ENCODE measurements at regions not wholly inside any gene's neighbourhood (a gene's known extent, or its start where the extent isn't known, plus 50 kb on each side); places are given as distances from the start of the nearest gene placed in this dataset.

DNA sequence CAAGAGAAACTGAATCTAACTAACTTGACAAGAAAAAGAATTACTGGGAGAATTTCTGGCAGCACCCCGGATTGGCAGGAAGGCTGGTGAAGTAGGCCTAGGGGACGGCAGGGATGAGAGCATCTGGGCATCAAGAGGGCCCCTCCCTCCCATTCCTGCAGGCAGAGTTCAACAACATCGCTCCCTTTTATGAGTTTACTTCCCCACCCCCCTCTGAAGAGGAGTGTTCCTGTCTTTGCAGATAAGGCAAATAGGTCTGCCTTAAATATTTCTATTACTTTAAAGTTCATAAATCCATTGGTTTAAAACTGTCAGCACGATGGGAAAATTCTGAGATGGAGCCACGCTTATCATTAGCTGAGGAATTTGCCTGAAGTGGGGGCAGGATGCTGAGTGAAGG lies 168.7 kb downstream of the TBX5 start:
- Histone ChIP-seq H3K36me3 (replicated peaks) (no peaks in the 10 kb centered on the region), H3K4me1 (no peaks in the 10 kb centered on the region), H3K27me3 (ENCODE audit: low read depth) (peaks cover 9% of the 10 kb centered on the region; the same call in 1 of the 2 replicates), H3K4me3 (no peak overlapping the region), H3K9me3 (no peaks in the 10 kb centered on the region)
- in situ Hi-C loops (cut with MboI; ENCODE audit: low sequenced_read_pairs): no loop called here
- DNase-seq (ENCODE audit: low spot score in 2 of 2): no peak

DNA sequence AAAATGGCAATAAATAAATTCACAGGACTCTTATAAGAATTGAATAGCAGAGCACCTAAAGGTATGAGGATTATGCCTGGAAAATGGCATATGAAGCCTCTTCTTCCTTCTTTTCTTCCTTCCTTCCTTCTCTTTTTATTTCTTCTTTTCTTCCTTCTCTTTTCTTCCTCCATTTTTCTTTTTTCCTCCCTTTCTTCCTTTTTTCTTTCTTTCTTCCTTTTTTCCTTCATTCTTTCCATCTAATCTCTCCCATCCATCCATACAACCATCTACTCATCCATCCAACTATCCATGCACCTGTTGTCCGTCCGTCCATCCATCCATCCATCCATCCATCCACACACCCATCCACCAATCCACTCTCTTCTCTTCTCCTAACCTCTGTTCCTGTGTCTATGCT lies 173.8 kb downstream of the TBX5 start:
- Histone ChIP-seq H3K36me3 (replicated peaks) (no peaks in the 10 kb centered on the region), H3K4me1 (no peaks in the 10 kb centered on the region), H3K9me3 (no peaks in the 10 kb centered on the region), H3K4me3 (no peak overlapping the region), H3K27me3 (ENCODE audit: low read depth) (peaks cover 6% of the 10 kb centered on the region; the same call in 1 of the 2 replicates)
- in situ Hi-C loops (cut with MboI; ENCODE audit: low sequenced_read_pairs): no loop called here
- DNase-seq (ENCODE audit: low spot score in 2 of 2): no peak

DNA sequence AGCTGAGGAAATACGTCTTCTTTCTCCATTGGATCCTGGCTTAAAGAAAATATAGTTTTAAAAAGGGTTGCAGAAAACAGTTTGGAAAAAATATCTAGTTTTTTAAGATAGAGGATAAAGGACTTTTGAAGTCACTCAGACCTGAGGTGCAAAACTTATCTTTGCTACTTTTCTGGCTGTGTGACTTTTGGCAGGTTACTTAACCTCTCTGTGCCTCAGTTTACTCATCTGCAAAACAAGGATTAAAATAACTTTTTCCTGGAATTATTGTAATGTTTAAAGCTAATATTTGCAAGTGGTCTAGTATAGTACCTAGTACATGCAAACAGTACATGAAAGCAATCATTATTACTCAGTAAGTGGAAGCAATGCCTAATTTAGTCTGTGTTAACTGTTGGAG lies 176.8 kb downstream of the TBX5 start:
- Histone ChIP-seq H3K36me3 (replicated peaks) (no peaks in the 10 kb centered on the region), H3K27me3 (ENCODE audit: low read depth) (peaks cover 16% of the 10 kb centered on the region), H3K9me3 (no peaks in the 10 kb centered on the region), H3K4me1 (no peaks in the 10 kb centered on the region), H3K4me3 (no peak overlapping the region)
- in situ Hi-C loops (cut with MboI; ENCODE audit: low sequenced_read_pairs): no loop called here
- no peak for DNase-seq (ENCODE audit: low spot score in 2 of 2)

DNA sequence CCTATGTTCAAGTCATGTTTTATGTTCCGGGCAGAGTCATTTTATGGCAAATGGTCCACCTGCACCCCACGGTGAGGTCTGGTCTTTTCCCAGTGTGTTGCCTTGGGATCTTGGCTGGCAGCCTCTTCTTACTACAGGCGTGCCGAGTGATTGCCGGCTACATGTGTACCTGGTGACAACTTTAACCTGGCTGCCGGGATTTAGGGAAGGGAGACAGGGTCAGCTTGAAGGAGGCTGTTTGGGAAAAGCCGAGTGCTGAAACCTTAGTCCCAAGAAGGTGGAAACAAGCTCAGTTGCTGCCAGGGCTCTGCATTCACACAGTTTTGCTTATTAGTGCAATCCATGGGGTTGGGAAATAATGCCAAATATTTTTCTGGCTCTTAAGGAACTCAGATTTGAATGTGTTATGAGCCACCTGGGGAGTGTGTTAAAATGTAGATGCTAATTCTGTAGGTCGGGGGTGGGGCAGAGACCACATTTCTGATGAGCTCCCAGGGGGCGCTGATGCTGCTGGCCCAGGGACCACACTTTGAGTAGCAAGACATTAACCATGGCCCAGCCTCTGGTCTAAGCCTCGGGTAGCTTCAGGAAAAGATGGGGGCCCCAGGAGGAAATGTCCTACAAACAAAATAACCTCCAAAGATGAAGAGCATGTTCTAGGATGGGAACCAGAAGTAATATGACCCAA lies 179.6 kb downstream of the TBX5 start:
- in situ Hi-C loops (cut with MboI; ENCODE audit: low sequenced_read_pairs): no loop called here
- Histone ChIP-seq H3K4me3 (no peak overlapping the region), H3K27me3 (ENCODE audit: low read depth) (peaks cover 37% of the 10 kb centered on the region), H3K36me3 (replicated peaks) (no peaks in the 10 kb centered on the region), H3K9me3 (no peaks in the 10 kb centered on the region), H3K4me1 (no peaks in the 10 kb centered on the region)
- peak in 1 of 2 experiments; percentile 19 for DNase-seq (ENCODE audit: low spot score in 2 of 2)

DNA sequence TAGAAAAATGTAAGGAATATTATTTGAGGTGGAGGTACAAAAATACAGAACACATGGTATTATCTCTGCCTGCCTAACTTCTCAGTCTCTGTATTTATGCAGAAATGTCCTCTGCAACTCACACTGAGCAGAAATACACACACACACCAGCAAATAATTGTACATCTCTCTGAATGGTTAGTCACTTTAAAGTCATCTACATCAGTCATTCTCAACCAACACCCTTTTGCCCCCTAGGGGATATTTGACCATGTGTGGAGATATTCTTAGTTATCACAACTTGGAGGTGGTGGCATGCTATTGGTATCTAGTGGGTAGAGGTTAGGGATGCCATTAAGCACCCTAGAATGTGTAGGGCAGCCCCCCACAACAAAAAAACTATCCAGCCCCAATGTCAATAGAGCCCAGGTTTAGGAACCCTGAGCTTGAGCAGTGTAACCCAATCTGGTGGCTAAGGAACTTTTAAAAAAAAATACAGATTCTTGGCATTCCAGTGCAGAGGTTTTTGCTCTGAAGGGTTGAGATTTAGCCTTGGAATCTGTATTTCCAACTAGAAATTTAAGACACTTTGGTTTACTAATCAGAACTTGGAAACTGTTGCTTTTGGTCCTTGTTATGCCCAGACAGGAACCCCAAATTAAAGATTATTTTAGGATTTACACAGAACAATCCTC lies 183.8 kb downstream of the TBX5 start:
- Histone ChIP-seq H3K4me3 (no peak overlapping the region), H3K27me3 (ENCODE audit: low read depth) (peaks cover 35% of the 10 kb centered on the region), H3K36me3 (replicated peaks) (no peaks in the 10 kb centered on the region), H3K9me3 (no peaks in the 10 kb centered on the region), H3K4me1 (no peaks in the 10 kb centered on the region)
- in situ Hi-C loops (cut with MboI; ENCODE audit: low sequenced_read_pairs): no loop called here
- DNase-seq (ENCODE audit: low spot score in 2 of 2): no peak

- in situ Hi-C loops (cut with MboI; ENCODE audit: low sequenced_read_pairs): no loop called here
- Histone ChIP-seq H3K9me3 (no peaks in the 10 kb centered on the region), H3K4me3 (no peak overlapping the region), H3K27me3 (ENCODE audit: low read depth) (peaks cover 35% of the 10 kb centered on the region), H3K4me1 (no peaks in the 10 kb centered on the region), H3K36me3 (replicated peaks) (no peaks in the 10 kb centered on the region)
- no peak for DNase-seq (ENCODE audit: low spot score in 2 of 2)
Measured at GRCh38 chr12:114221136-114221833, 184.7 kb downstream of the TBX5 start.

DNA sequence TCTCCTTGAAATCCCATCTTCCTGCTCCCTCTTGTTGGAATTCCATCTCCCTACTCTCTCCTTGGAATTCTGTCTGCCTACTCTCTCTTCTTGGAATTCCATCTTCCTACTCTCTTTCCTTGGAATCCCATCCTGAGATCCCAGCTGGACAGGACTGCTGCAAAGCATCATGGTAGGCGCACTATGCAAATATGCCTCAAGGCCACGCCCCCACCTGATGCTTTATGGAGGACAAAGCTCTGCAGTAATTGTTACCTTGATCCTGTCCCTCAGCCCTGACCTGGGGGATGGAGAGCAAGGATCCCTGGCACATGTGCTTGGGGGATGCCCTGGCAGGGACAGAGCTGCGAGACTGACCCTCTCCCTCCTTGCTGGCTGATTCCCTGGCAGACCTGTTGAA lies 185.6 kb downstream of the TBX5 start:
- peak in 1 of 2 experiments; percentile 11 for DNase-seq (ENCODE audit: low spot score in 2 of 2)
- H3K4me3 ChIP-seq: no peak overlapping the region
- no peaks in the 10 kb centered on the region for H3K36me3 ChIP-seq (replicated peaks)
- in situ Hi-C loops (cut with MboI; ENCODE audit: low sequenced_read_pairs): no loop called here
- H3K4me1 ChIP-seq: no peaks in the 10 kb centered on the region
- peaks cover 40% of the 10 kb centered on the region for H3K27me3 ChIP-seq (ENCODE audit: low read depth)
- H3K9me3 ChIP-seq: no peaks in the 10 kb centered on the region

- Histone ChIP-seq H3K4me3 (no peak overlapping the region), H3K9me3 (no peaks in the 10 kb centered on the region), H3K27me3 (ENCODE audit: low read depth) (peaks cover 22% of the 10 kb centered on the region), H3K4me1 (no peaks in the 10 kb centered on the region), H3K36me3 (replicated peaks) (no peaks in the 10 kb centered on the region)
- DNase-seq (ENCODE audit: low spot score in 2 of 2): no peak
- in situ Hi-C loops (cut with MboI; ENCODE audit: low sequenced_read_pairs): no loop called here
Measured at GRCh38 chr12:114218136-114218535, 187.8 kb downstream of the TBX5 start.

DNA sequence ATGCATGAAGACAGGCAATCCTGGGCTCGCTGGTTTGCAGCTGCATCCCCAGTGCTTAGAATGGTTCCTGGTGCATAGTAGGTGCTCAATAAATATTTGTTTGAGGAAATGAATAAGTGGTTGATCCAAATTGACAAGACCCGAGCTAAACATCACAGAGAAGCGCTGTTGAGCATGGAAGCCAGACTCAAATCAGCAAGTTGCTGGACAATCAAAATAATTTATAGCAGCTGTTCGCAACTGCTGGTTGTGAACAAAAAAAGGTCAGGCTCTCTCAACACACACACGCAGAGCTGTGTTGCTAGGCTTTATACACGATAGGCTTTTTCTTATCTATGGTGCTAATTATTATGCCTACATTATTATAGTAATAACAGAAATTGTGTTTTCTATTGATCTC lies 190.2 kb downstream of the TBX5 start:
- no peaks in the 10 kb centered on the region for H3K9me3 ChIP-seq
- no peaks in the 10 kb centered on the region for H3K4me1 ChIP-seq
- in situ Hi-C loops (cut with MboI; ENCODE audit: low sequenced_read_pairs): no loop called here
- H3K4me3 ChIP-seq: no peak overlapping the region
- H3K36me3 ChIP-seq (replicated peaks): no peaks in the 10 kb centered on the region
- peaks cover 5% of the 10 kb centered on the region for H3K27me3 ChIP-seq (ENCODE audit: low read depth)
- DNase-seq (ENCODE audit: low spot score in 2 of 2): no peak

DNA sequence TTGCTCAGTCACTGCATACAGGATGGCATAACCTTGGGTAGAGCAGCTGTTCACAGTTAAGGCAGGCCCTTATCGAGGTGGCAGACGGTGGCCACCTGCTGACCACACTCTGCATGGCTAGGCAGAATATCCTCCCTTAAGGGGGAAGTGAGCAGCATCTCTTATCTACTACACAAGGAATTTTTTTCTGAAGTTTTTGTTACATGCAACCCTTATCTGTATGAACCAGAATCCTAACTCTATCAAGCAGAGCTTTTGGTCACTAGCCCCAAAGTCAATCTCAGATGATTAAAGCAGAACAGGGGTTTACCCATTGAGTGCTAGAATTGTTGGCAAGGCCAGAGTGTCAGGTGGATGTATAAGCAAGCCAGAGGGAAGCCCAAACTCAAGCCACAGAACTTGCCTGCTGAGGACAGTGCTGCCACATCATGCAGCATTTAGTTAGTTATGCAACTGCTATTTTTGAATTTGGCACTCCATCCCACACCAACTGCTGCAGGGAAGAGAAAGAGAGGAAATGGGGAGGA lies 192.8 kb downstream of the TBX5 start:
- Histone ChIP-seq H3K4me1 (no peaks in the 10 kb centered on the region), H3K4me3 (no peak overlapping the region), H3K27me3 (ENCODE audit: low read depth) (peaks cover 5% of the 10 kb centered on the region), H3K9me3 (no peaks in the 10 kb centered on the region), H3K36me3 (replicated peaks) (no peaks in the 10 kb centered on the region)
- DNase-seq (ENCODE audit: low spot score in 2 of 2): no peak
- in situ Hi-C loops (cut with MboI; ENCODE audit: low sequenced_read_pairs): no loop called here

GRCh38 chr12:114209861-114210260 lies 196.1 kb downstream of the TBX5 start:
- no peak for DNase-seq (ENCODE audit: low spot score in 2 of 2)
- Histone ChIP-seq H3K9me3 (no peaks in the 10 kb centered on the region), H3K36me3 (replicated peaks) (no peaks in the 10 kb centered on the region), H3K4me3 (no peak overlapping the region), H3K27me3 (ENCODE audit: low read depth) (peaks cover 5% of the 10 kb centered on the region), H3K4me1 (no peaks in the 10 kb centered on the region)
- in situ Hi-C loops (cut with MboI; ENCODE audit: low sequenced_read_pairs): no loop called here

GRCh38 chr12:114206525-114206924 lies 199.4 kb downstream of the TBX5 start:
- H3K4me1 ChIP-seq: no peaks in the 10 kb centered on the region
- no peaks in the 10 kb centered on the region for H3K9me3 ChIP-seq
- no peak overlapping the region for H3K4me3 ChIP-seq
- H3K36me3 ChIP-seq (replicated peaks): no peaks in the 10 kb centered on the region
- in situ Hi-C loops (cut with MboI; ENCODE audit: low sequenced_read_pairs): no loop called here
- no peak for DNase-seq (ENCODE audit: low spot score in 2 of 2)
- peaks cover 7% of the 10 kb centered on the region; the same call in 1 of the 2 replicates for H3K27me3 ChIP-seq (ENCODE audit: low read depth)

DNA sequence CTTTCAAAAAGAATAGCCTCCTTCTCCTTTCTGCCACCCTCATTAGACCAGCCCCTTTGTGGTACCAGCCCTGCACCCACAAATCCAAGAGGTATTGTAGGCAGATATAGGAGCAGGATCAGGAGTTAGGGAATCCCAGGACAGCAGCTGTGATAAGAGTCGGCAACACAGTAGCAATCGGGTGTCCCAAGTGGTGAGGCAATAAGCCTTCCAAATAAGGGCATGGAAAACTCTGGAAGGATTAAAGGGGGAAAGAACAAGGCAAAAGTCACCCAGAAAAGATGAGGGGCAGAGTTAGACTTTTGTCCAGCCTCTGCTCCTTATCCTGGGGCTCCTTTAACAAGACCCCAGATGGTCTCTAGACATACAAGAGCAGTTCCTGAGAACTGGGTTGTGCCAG lies 204.2 kb downstream of the TBX5 start:
- no peaks in the 10 kb centered on the region for H3K36me3 ChIP-seq (replicated peaks)
- H3K9me3 ChIP-seq: no peaks in the 10 kb centered on the region
- no peak for DNase-seq (ENCODE audit: low spot score in 2 of 2)
- peaks cover 5% of the 10 kb centered on the region; the same call in 1 of the 2 replicates for H3K27me3 ChIP-seq (ENCODE audit: low read depth)
- H3K4me1 ChIP-seq: no peaks in the 10 kb centered on the region
- in situ Hi-C loops (cut with MboI; ENCODE audit: low sequenced_read_pairs): no loop called here
- no peak overlapping the region for H3K4me3 ChIP-seq

- H3K36me3 ChIP-seq (replicated peaks): no peaks in the 10 kb centered on the region
- H3K4me3 ChIP-seq: no peak overlapping the region
- no peaks in the 10 kb centered on the region for H3K9me3 ChIP-seq
- H3K27me3 ChIP-seq (ENCODE audit: low read depth): peaks cover 10% of the 10 kb centered on the region
- H3K4me1 ChIP-seq: no peaks in the 10 kb centered on the region
- no peak for DNase-seq (ENCODE audit: low spot score in 2 of 2)
- in situ Hi-C loops (cut with MboI; ENCODE audit: low sequenced_read_pairs): no loop called here
Measured at GRCh38 chr12:114194956-114195355, 211.0 kb downstream of the TBX5 start.

Measured in HAP-1 (cell line).